ENCODE measurements at regions not wholly inside any gene's neighbourhood (a gene's known extent, or its start where the extent isn't known, plus 50 kb on each side); places are given as distances from the start of the nearest gene placed in this dataset.
"Not testable (repeated sequence)": the region's sequence is repeated elsewhere in the genome, so short reads cannot be mapped to it uniquely, and the experiment has no call there.

DNA sequence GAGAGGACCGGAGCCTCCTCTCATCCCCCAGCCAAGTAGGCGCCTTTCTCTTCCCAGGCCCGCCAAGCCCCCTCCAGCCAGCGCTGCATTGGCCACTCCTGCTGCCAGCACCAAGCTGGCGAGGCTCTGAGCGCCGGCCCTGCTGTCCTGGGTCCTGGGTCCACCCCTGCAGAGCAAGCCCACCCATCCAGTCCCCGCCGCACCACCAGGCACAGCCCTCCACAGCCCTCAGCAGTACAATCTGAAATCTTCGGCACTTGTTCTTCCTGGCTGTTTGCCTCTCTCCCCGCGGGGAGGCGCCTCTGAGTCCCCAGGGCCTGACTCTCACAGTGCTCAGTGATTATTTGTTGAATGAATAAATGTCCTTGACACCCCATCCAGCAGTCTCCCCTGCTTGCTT, 236.4 kb upstream of the SGCG start:
- TF ChIP-seq, protein P1, sequence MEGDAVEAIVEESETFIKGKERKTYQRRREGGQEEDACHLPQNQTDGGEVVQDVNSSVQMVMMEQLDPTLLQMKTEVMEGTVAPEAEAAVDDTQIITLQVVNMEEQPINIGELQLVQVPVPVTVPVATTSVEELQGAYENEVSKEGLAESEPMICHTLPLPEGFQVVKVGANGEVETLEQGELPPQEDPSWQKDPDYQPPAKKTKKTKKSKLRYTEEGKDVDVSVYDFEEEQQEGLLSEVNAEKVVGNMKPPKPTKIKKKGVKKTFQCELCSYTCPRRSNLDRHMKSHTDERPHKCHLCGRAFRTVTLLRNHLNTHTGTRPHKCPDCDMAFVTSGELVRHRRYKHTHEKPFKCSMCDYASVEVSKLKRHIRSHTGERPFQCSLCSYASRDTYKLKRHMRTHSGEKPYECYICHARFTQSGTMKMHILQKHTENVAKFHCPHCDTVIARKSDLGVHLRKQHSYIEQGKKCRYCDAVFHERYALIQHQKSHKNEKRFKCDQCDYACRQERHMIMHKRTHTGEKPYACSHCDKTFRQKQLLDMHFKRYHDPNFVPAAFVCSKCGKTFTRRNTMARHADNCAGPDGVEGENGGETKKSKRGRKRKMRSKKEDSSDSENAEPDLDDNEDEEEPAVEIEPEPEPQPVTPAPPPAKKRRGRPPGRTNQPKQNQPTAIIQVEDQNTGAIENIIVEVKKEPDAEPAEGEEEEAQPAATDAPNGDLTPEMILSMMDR (IDR thresholded peaks at IDR 0.05; ENCODE audit: control insufficient read depth, extremely low read depth, insufficient read depth): no peak
- H3K4me3 ChIP-seq (ENCODE audit: low read depth, low read length): no peak overlapping the region
- no peak for DNase-seq (ENCODE audit: low read depth)

DNA sequence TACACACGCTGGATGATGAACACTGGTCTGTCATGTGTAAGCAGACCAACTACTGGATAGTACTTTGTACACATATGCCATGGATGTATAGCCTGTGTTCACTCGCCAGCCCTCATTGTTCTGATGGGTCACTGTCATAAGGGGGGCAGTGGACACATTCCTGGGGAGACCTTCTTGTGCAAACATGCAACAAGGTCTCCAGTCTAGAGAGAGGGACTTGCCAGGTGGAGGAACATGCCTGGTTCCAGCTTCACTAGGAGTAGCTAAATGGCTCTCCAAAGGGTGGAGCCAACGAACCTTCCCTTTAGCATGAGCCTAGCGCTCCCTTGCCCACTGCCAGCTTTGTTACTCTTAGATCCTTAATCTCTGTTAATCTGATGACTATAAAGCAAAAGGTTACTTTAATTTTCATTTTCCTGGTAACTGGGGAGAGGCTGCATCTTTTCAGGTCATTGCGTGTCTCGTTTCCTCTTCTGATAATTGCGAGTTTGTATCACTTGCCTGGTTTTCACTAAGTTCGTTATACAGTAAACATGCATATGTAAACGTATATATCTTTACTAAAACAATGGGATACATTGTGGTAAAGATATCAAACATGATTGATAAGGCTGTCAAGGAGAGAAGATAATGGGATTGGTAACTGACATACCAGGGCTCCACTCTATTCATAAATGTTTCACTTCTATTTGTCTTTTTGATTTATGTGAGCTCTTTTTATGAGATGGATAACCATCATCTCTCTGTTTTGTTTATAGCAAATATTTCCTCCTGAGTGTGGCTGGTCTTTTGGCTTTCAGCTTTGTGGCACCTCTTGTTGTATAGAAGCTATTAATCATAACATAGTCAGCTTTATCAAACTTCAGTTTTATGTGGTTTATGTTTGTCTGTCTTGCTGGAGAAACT, 235.2 kb upstream of the SGCG start:
- peak; percentile 60 for DNase-seq (ENCODE audit: low read depth)
- TF ChIP-seq, protein P1 (IDR thresholded peaks at IDR 0.05; ENCODE audit: control insufficient read depth, extremely low read depth, insufficient read depth): no peak
- no peak overlapping the region for H3K4me3 ChIP-seq (ENCODE audit: low read depth, low read length)

DNA sequence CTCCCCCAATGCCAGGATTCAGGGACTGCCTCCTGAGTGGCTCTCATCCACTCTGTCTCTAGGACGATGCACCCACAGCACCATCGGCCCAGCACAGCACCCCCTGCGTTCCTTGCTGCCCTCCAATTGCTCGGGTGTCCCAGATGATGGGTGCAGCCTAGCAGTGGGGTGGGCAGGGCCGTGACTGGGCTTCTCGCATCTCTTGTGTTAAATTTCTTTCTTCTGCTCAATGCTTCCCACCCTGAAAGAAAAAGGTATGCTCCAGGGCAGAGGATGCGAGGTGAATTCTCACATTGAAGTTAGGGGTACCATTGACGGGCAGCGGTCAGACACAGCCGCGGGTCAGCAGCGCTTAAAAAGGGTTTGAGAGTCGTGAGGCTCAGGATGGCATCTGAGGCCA, 232.4 kb upstream of the SGCG start:
- TF ChIP-seq, protein P1 (IDR thresholded peaks at IDR 0.05; ENCODE audit: control insufficient read depth, extremely low read depth, insufficient read depth): no peak
- no peak for DNase-seq (ENCODE audit: low read depth)
- no peak overlapping the region for H3K4me3 ChIP-seq (ENCODE audit: low read depth, low read length)

DNA sequence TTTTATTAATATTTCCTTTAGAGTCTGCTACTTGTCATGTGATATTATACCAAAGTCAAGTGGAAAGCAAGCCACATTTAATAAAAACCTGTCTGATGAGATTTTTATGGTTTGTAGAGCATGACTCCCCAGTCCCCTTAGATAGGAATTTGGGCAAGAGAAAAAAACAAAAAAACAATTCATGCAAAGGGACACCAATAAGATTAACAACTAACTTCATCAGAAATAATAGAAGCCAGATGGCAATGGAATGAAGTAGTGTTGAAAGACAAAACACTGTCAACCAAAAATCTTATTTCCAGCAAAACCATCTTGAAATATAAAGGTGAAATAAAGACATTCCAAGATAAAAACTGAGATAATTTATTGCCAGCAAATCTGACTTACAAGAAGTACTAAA, 228.8 kb upstream of the SGCG start:
- not testable (repeated sequence) for H3K4me3 ChIP-seq (ENCODE audit: low read depth, low read length); DNase-seq (ENCODE audit: low read depth)

DNA sequence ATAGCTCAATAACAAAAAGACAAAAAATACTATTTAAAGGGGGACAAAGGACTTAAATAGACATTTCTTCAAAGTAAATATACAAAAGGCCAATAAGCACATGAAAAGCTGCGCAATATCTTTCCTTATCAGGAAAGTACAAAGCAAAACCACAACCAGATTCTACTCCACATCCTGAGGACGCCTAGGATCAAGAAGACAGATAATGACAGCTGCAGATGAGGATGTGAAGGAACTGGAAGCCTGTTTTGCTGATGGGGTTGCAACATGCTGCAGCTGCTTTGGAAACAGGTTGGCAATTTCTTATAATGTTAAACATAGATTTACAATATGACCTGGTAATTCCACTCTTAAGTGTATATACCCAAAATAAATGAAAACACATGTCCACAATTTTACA, 225.6 kb upstream of the SGCG start:
- not testable (repeated sequence) for H3K4me3 ChIP-seq (ENCODE audit: low read depth, low read length); DNase-seq (ENCODE audit: low read depth)

DNA sequence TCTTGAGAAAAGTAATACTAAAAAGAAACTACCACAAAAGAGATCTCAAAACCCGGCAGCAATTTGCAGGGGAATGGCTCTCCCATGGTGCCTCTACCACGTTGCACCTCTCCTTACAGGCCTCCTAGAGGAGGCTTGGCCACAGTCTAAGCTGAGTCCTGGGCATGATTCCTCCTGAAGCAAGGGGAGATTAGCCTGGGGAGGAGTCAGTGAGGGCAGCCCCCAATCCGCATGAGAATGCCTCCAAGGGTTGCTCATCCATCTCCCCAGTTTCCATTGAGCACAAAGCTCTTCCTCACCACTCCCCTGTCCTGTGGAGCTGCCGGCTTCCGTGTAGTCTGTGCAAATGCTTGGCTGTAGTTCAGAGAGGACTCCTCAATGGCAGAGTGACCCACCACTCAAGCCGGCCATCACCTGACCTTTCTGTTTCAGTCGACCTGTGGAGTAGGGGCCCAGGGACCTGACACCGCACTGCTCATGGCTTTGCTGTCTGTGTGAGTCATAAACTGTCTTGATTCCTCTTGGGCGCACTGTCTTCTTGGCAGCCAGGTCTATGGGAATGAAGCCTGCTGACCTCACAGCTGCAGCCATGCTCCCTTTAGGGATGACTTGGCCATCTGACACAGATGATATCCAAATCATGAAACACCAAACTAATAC, 224.2 kb upstream of the SGCG start:
- not testable (repeated sequence) for H3K4me3 ChIP-seq (ENCODE audit: low read depth, low read length); DNase-seq (ENCODE audit: low read depth)

DNA sequence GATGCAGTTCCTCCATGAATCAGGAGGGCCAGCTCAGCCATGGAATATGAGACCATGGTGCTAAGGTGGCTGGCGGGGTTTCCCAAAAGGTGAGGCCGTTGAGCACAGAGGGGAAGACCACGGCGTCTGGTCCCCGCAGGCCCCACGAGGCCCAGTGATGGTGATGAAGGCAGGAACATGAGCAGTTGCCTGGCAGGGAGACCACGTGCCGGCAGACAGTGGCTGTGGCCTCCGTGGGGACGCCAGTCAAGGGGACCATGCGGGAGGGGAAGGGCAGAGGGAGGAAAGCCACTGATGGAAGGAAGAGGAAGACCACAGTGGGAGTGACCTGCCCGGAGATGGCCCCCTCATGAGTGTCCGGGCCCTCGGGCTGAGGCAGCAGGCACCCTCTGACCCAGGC, 220.9 kb upstream of the SGCG start:
- not testable (repeated sequence) for DNase-seq (ENCODE audit: low read depth); H3K4me3 ChIP-seq (ENCODE audit: low read depth, low read length)

DNA sequence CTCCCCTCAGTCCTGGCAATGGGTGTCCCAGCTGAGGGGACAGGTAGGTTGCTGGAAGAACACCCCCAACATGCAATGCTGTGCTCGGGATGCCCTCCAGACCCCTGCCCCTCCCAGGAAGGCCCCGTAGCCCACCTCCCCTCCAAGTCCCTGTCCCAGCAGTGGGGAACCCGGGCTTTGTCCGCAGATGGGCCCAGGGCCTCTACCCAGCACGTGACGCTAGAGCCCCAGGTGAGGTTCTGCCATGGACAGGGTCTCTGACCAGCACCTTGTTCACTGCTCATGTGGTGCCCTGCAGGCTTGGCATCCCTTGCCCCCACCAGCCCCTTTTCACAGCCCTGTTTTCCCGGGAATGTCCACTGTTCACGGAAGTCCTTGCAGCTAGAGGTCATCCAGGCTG, 220.0 kb upstream of the SGCG start:
- TF ChIP-seq, protein P1 (IDR thresholded peaks at IDR 0.05; ENCODE audit: control insufficient read depth, extremely low read depth, insufficient read depth): no peak
- no peak overlapping the region for H3K4me3 ChIP-seq (ENCODE audit: low read depth, low read length)
- DNase-seq (ENCODE audit: low read depth): no peak

DNA sequence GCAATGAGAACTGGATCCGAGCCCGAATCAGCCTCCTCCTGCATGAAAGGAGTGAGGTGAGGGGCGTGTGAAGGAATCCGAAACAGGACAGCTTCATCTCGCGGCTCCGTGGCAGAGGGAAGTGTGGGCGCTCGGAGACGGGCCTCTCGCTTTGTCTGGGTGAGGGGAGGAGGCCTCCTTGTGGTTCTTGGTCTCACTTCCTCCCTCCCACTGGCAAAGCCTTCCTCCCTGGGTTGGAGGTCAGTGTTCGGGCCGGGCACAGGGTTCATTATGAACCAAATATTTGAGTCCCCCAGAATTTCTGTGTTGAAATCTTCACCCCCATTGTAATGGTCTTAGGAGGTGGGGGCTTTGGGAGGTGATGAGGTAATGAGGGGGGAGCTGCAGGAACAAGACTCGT, 219.4 kb upstream of the SGCG start:
- not testable (repeated sequence) for H3K4me3 ChIP-seq (ENCODE audit: low read depth, low read length); DNase-seq (ENCODE audit: low read depth)
